IMR-90 (cell line): ENCODE measurements at regions not wholly inside any gene's neighbourhood (a gene's known extent, or its start where the extent isn't known, plus 50 kb on each side); places are given as distances from the start of the nearest gene placed in this dataset.

Experiments used
- CEBPB ChIP-seq: IDR thresholded peaks from 2 replicates; pipeline ENCODE4 v1.6.1; 2012; ENCODE audit warnings: low read depth, low read length, improper control_type of control experiment
- POLR2A ChIP-seq: IDR thresholded peaks from 2 replicates; pipeline ENCODE4 v1.6.1; 2012; ENCODE audit warnings: mild to moderate bottlenecking, low read depth, low read length
- RAD21 ChIP-seq: IDR thresholded peaks from 2 replicates; pipeline ENCODE4 v1.6.1; 2012; ENCODE audit warnings: low read length, improper control_type of control experiment
- TF ChIP-seq, protein P1 (sequence below): conservative IDR thresholded peaks from 2 replicates; pipeline ENCODE4 v1.5.1; 2012; ENCODE audit warnings: mild to moderate bottlenecking, low read depth, low read length, improper control_type of control experiment
- TF ChIP-seq, protein P2 (sequence below): fragments of 150-350 bp; IDR thresholded peaks from 2 replicates; pipeline ENCODE4 v1.6.1; 2017; ENCODE audit warnings: mild to moderate bottlenecking, antibody characterized with exemption, low read length, low read depth

DNA sequence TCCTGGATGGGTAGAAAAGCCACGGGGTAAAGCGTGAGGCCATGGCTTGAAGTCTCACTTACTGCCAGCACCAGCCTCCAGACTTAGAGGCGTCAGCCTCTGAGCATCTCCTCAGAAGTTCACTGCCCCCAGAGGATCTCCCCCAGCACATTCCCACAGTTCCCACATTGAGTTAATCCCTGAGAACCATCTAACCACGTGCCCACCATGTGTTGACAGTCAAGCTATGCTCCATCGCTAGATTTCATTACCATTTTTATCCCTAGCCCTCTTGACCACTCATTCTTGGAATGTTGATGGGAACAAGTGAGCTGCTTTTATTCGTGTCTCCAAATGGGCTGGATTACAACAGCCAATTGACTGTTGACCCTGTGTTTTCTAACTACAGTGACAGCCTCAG lies 283.3 kb upstream of the IRX1 start:
- TF ChIP-seq, protein P1, sequence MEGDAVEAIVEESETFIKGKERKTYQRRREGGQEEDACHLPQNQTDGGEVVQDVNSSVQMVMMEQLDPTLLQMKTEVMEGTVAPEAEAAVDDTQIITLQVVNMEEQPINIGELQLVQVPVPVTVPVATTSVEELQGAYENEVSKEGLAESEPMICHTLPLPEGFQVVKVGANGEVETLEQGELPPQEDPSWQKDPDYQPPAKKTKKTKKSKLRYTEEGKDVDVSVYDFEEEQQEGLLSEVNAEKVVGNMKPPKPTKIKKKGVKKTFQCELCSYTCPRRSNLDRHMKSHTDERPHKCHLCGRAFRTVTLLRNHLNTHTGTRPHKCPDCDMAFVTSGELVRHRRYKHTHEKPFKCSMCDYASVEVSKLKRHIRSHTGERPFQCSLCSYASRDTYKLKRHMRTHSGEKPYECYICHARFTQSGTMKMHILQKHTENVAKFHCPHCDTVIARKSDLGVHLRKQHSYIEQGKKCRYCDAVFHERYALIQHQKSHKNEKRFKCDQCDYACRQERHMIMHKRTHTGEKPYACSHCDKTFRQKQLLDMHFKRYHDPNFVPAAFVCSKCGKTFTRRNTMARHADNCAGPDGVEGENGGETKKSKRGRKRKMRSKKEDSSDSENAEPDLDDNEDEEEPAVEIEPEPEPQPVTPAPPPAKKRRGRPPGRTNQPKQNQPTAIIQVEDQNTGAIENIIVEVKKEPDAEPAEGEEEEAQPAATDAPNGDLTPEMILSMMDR, result no peak
- no peak for TF ChIP-seq RAD21
- TF ChIP-seq POLR2A, result no peak
- no peak for TF ChIP-seq CEBPB
- TF ChIP-seq, protein P2, sequence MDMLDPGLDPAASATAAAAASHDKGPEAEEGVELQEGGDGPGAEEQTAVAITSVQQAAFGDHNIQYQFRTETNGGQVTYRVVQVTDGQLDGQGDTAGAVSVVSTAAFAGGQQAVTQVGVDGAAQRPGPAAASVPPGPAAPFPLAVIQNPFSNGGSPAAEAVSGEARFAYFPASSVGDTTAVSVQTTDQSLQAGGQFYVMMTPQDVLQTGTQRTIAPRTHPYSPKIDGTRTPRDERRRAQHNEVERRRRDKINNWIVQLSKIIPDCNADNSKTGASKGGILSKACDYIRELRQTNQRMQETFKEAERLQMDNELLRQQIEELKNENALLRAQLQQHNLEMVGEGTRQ, result no peak
